UCSD-AML1 (cell line): ENCODE measurements at regions not wholly inside any gene's neighbourhood (a gene's known extent, or its start where the extent isn't known, plus 50 kb on each side); places are given as distances from the start of the nearest gene placed in this dataset.
"Not testable (repeated sequence)": the region's sequence is repeated elsewhere in the genome, so short reads cannot be mapped to it uniquely, and the experiment has no call there.

Experiments used
- DNase-seq: peaks from one replicate; lab custom pipeline; 2025; ENCODE audit not compliant: unreplicated experiment; lab: John Stamatoyannopoulos, UW

- DNase-seq: no peak
Measured at GRCh38 chr6:23688650-23689049, 437.4 kb upstream of the NRSN1 start.

- no peak for DNase-seq
Measured at GRCh38 chr6:23690453-23691049, 435.5 kb upstream of the NRSN1 start.

- no peak for DNase-seq
Measured at GRCh38 chr6:23692184-23692583, 433.8 kb upstream of the NRSN1 start.

GRCh38 chr6:23696992-23697391, 429.0 kb upstream of the NRSN1 start:
- no peak for DNase-seq

GRCh38 chr6:23704479-23705052, 421.4 kb upstream of the NRSN1 start:
- no peak for DNase-seq

- no peak for DNase-seq
Measured at GRCh38 chr6:23705697-23706096, 420.3 kb upstream of the NRSN1 start.

- no peak for DNase-seq
Measured at GRCh38 chr6:23712756-23713155, 413.3 kb upstream of the NRSN1 start.

GRCh38 chr6:23713211-23713610, 412.8 kb upstream of the NRSN1 start:
- DNase-seq: no peak

- no peak for DNase-seq
Measured at GRCh38 chr6:23728707-23729106, 397.3 kb upstream of the NRSN1 start.

GRCh38 chr6:23731609-23732008, 394.4 kb upstream of the NRSN1 start:
- DNase-seq: no peak

GRCh38 chr6:23732521-23732920, 393.5 kb upstream of the NRSN1 start:
- no peak for DNase-seq

- DNase-seq: no peak
Measured at GRCh38 chr6:23735151-23735550, 390.9 kb upstream of the NRSN1 start.

GRCh38 chr6:23736577-23736976, 389.4 kb upstream of the NRSN1 start:
- DNase-seq: no peak

- no peak for DNase-seq
Measured at GRCh38 chr6:23747239-23747638, 378.8 kb upstream of the NRSN1 start.

- DNase-seq: no peak
Measured at GRCh38 chr6:23752414-23752813, 373.6 kb upstream of the NRSN1 start.

- no peak for DNase-seq
Measured at GRCh38 chr6:23754197-23754596, 371.8 kb upstream of the NRSN1 start.

- DNase-seq: no peak
Measured at GRCh38 chr6:23775127-23775526, 350.9 kb upstream of the NRSN1 start.

GRCh38 chr6:23783901-23784300, 342.1 kb upstream of the NRSN1 start:
- no peak for DNase-seq

GRCh38 chr6:23784301-23784919, 341.6 kb upstream of the NRSN1 start:
- DNase-seq: no peak

GRCh38 chr6:23790756-23791155, 335.3 kb upstream of the NRSN1 start:
- no peak for DNase-seq

- DNase-seq: no peak
Measured at GRCh38 chr6:23797041-23797440, 329.0 kb upstream of the NRSN1 start.

GRCh38 chr6:23804289-23804688, 321.7 kb upstream of the NRSN1 start:
- DNase-seq: not testable (repeated sequence)

- DNase-seq: not testable (repeated sequence)
Measured at GRCh38 chr6:23821141-23821540, 304.9 kb upstream of the NRSN1 start.
